IMR-90 (cell line): ENCODE measurements at regions not wholly inside any gene's neighbourhood (a gene's known extent, or its start where the extent isn't known, plus 50 kb on each side); places are given as distances from the start of the nearest gene placed in this dataset.

Source experiments
- ATAC-seq: fragments of 200-7000 bp; cut with Tn5 transposase; 2 replicates; pipeline ENCODE4 v1.9.1; 2020; ENCODE audit warnings: low read depth, mild to moderate bottlenecking, moderate library complexity
- BruUV-seq: library from RNA; stranded (reverse); fragments of 400-500 nt; replicated peaks from 2 replicates; lab custom pipeline; 2021; lab: Mats Ljungman, UMichigan
- CTCF ChIA-PET: fragments of 300-600 bp; formaldehyde crosslinking; extraction: SDS; loops from one replicate; lab custom pipeline; 2021; ENCODE audit warnings: antibody characterized with exemption; lab: Yijun Ruan, JAX
- POLR2A ChIA-PET: fragments of 300-600 bp; sonication (Branson Sonifier 250); formaldehyde crosslinking; loops from one replicate; lab custom pipeline; 2022; ENCODE audit warnings: antibody characterized with exemption; ENCODE audit not compliant: unreplicated experiment; lab: Charles Lee
- DNase-seq: peaks from one replicate; pipeline ENCODE4 v3.0.0; 2013
- H2AFZ ChIP-seq: replicated peaks from 2 replicates; pipeline ENCODE3; 2013; ENCODE audit warnings: low read length, mild to moderate bottlenecking; ENCODE audit not compliant: poor library complexity
- H2AK5ac ChIP-seq: 2 replicates; pipeline ENCODE4 v1.6.1; 2013; ENCODE audit warnings: low read depth, low read length, inconsistent platforms
- H2AK9ac ChIP-seq: replicated peaks from 2 replicates; pipeline ENCODE3; 2013; ENCODE audit warnings: mild to moderate bottlenecking, low read depth, low read length, moderate library complexity; ENCODE audit not compliant: poor library complexity
- H2BK120ac ChIP-seq: 2 replicates; pipeline ENCODE4 v1.6.1; 2013; ENCODE audit warnings: low read depth, low read length, inconsistent platforms
- H2BK15ac ChIP-seq: 3 replicates; pipeline ENCODE4 v1.6.1; 2013; ENCODE audit warnings: low read depth, low read length, inconsistent platforms
- H2BK20ac ChIP-seq: 2 replicates; pipeline ENCODE4 v1.6.1; 2013; ENCODE audit warnings: low read depth, mild to moderate bottlenecking, inconsistent platforms, low read length, moderate library complexity
- H2BK5ac ChIP-seq: 2 replicates; pipeline ENCODE4 v1.6.1; 2013; ENCODE audit warnings: mild to moderate bottlenecking, low read depth, low read length, inconsistent platforms; ENCODE audit not compliant: poor library complexity, severe bottlenecking
- H3K14ac ChIP-seq: replicated peaks from 2 replicates; pipeline ENCODE4 v1.6.1; 2013; ENCODE audit warnings: low read depth, low read length, inconsistent platforms
- H3K18ac ChIP-seq: 2 replicates; pipeline ENCODE4 v1.6.1; 2013; ENCODE audit warnings: low read depth, low read length, control low read depth
- H3K23ac ChIP-seq: 2 replicates; pipeline ENCODE4 v1.6.1; 2013; ENCODE audit warnings: low read depth, low read length, inconsistent platforms
- H3K27ac ChIP-seq: 2 replicates; pipeline ENCODE4 v1.5.1; 2013; ENCODE audit warnings: mild to moderate bottlenecking, control low read depth, low read length; ENCODE audit not compliant: insufficient read depth
- H3K27me3 ChIP-seq: 2 replicates; pipeline ENCODE4 v1.6.1; 2013; ENCODE audit warnings: low read length; ENCODE audit not compliant: control insufficient read depth, insufficient read depth
- H3K36me3 ChIP-seq: 2 replicates; pipeline ENCODE4 v1.6.1; 2013; ENCODE audit warnings: low read length, mixed read lengths; ENCODE audit not compliant: control insufficient read depth, insufficient read depth
- H3K4ac ChIP-seq: 2 replicates; pipeline ENCODE4 v1.6.1; 2013; ENCODE audit warnings: low read depth, low read length, inconsistent platforms
- H3K4me1 ChIP-seq: 2 replicates; pipeline ENCODE4 v1.6.1; 2013; ENCODE audit warnings: low read length, mixed read lengths; ENCODE audit not compliant: control insufficient read depth, insufficient read depth
- H3K4me2 ChIP-seq: 2 replicates; pipeline ENCODE4 v1.6.1; 2013; ENCODE audit warnings: low read depth, mild to moderate bottlenecking, control low read depth, low read length, moderate library complexity
- H3K4me3 ChIP-seq: 2 replicates; pipeline ENCODE4 v1.5.1; 2013; ENCODE audit warnings: low read depth, mild to moderate bottlenecking, control low read depth, low read length, moderate library complexity; ENCODE audit not compliant: insufficient read depth
- H3K56ac ChIP-seq: 2 replicates; pipeline ENCODE4 v1.6.1; 2013; ENCODE audit warnings: low read length, inconsistent platforms; ENCODE audit not compliant: insufficient read depth; ENCODE audit errors: extremely low read depth
- H3K79me1 ChIP-seq, 2 experiments: 2 replicates each; pipeline ENCODE4 v1.6.1; 2013; ENCODE audit warnings: low read length in 2 of 2, inconsistent platforms in 1 of 2, low read depth in 1 of 2
- H3K9ac ChIP-seq: 2 replicates; pipeline ENCODE4 v1.6.1; 2013; ENCODE audit warnings: low read depth, low read length, control low read depth
- H3K9me1 ChIP-seq: 2 replicates; pipeline ENCODE4 v1.6.1; 2013; ENCODE audit warnings: low read length, inconsistent platforms; ENCODE audit not compliant: insufficient read depth
- H3K9me3 ChIP-seq: 2 replicates; pipeline ENCODE4 v1.6.1; 2013; ENCODE audit warnings: low read length; ENCODE audit not compliant: control insufficient read depth, insufficient read depth
- H4K20me1 ChIP-seq: 2 replicates; pipeline ENCODE4 v1.6.1; 2013; ENCODE audit warnings: low read length, inconsistent platforms; ENCODE audit not compliant: insufficient read depth
- H4K5ac ChIP-seq: 2 replicates; pipeline ENCODE4 v1.6.1; 2013; ENCODE audit warnings: mild to moderate bottlenecking, low read depth, low read length, control low read depth
- H4K8ac ChIP-seq, 2 experiments: 2 replicates each; pipeline ENCODE4 v1.6.1; 2013; ENCODE audit warnings: low read depth in 2 of 2, low read length in 2 of 2, control low read depth in 1 of 2, inconsistent platforms in 1 of 2
- H4K91ac ChIP-seq: 2 replicates; pipeline ENCODE4 v1.6.1; 2013; ENCODE audit warnings: low read depth, low read length, inconsistent platforms; ENCODE audit not compliant: insufficient read depth
- BHLHE40 ChIP-seq: fragments of 150-350 bp; IDR thresholded peaks from 2 replicates; pipeline ENCODE4 v1.6.1; 2016; ENCODE audit warnings: mild to moderate bottlenecking, low read depth, low read length
- CEBPB ChIP-seq: IDR thresholded peaks from 2 replicates; pipeline ENCODE4 v1.6.1; 2012; ENCODE audit warnings: low read depth, low read length, improper control_type of control experiment
- CHD1 ChIP-seq: IDR thresholded peaks from 2 replicates; pipeline ENCODE4 v1.6.1; 2012; ENCODE audit warnings: low read depth, low read length, improper control_type of control experiment
- CTCF ChIP-seq: conservative IDR thresholded peaks from 2 replicates; pipeline ENCODE4 v1.5.1; 2012; ENCODE audit warnings: mild to moderate bottlenecking, low read depth, low read length, improper control_type of control experiment
- ELK1 ChIP-seq: fragments of 150-350 bp; IDR thresholded peaks from 2 replicates; pipeline ENCODE4 v1.6.1; 2016; ENCODE audit warnings: low read depth, mild to moderate bottlenecking, low read length, moderate library complexity, borderline replicate concordance
- FOS ChIP-seq: fragments of 150-350 bp; IDR thresholded peaks from 2 replicates; pipeline ENCODE4 v1.6.1; 2016; ENCODE audit warnings: low read depth, low read length
- MAFK ChIP-seq: IDR thresholded peaks from 2 replicates; pipeline ENCODE4 v1.6.1; 2012; ENCODE audit warnings: low read depth, low read length, improper control_type of control experiment
- MAZ ChIP-seq: IDR thresholded peaks from 2 replicates; pipeline ENCODE4 v1.6.1; 2012; ENCODE audit warnings: low read depth, mild to moderate bottlenecking, low read length, improper control_type of control experiment, moderate library complexity, borderline replicate concordance
- MXI1 ChIP-seq: IDR thresholded peaks from 2 replicates; pipeline ENCODE4 v1.6.1; 2012; ENCODE audit warnings: low read depth, mild to moderate bottlenecking, low read length, moderate library complexity, borderline replicate concordance
- NFE2L2 ChIP-seq: fragments of 150-350 bp; IDR thresholded peaks from 2 replicates; pipeline ENCODE4 v1.6.1; 2016; ENCODE audit warnings: low read depth, mild to moderate bottlenecking, low read length
- POLR2A ChIP-seq: IDR thresholded peaks from 2 replicates; pipeline ENCODE4 v1.6.1; 2012; ENCODE audit warnings: mild to moderate bottlenecking, low read depth, low read length
- RAD21 ChIP-seq: IDR thresholded peaks from 2 replicates; pipeline ENCODE4 v1.6.1; 2012; ENCODE audit warnings: low read length, improper control_type of control experiment
- RCOR1 ChIP-seq: IDR thresholded peaks from 2 replicates; pipeline ENCODE4 v1.6.1; 2012; ENCODE audit warnings: mild to moderate bottlenecking, low read length, improper control_type of control experiment; ENCODE audit not compliant: insufficient replicate concordance
- RFX5 ChIP-seq: IDR thresholded peaks from 2 replicates; pipeline ENCODE4 v1.8.0; 2012; ENCODE audit warnings: low read depth, mild to moderate bottlenecking, low read length, moderate library complexity
- SMC3 ChIP-seq: fragments of 150-350 bp; IDR thresholded peaks from 2 replicates; pipeline ENCODE4 v1.6.1; 2016; ENCODE audit warnings: low read depth, mild to moderate bottlenecking, antibody characterized with exemption, low read length, moderate library complexity
- USF2 ChIP-seq: fragments of 150-350 bp; IDR thresholded peaks from 2 replicates; pipeline ENCODE4 v1.6.1; 2017; ENCODE audit warnings: mild to moderate bottlenecking, antibody characterized with exemption, low read length, low read depth
- WGBS, 2 experiments: methylation state at CpG; one replicate each; pipeline versions ENCODE4 v1.1.5 to v1.1.7; 2013; ENCODE audit warnings: missing lambda C conversion rate in 2 of 2; ENCODE audit not compliant: insufficient read length in 1 of 2; ENCODE audit errors: extremely low coverage in 2 of 2; 5-methylcytosine and 5-hydroxymethylcytosine counted together
- dilution Hi-C: fragments of 300-500 bp; cut with HindIII; formaldehyde crosslinking; loops from one replicate; pipeline ENCODE4 v1.14.3; 2018; ENCODE audit warnings: low sequenced_read_pairs; ENCODE audit not compliant: unreplicated experiment
- in situ Hi-C: fragments of 300-500 bp; cut with MboI; formaldehyde crosslinking; loops from 3 replicates; pipeline ENCODE4 v1.14.3; 2019; ENCODE audit warnings: low sequenced_read_pairs, inconsistent platforms, mixed read lengths
- intact Hi-C: fragments of 100-400 bp; cut with micrococcal nuclease; formaldehyde crosslinking; loops from 2 replicates; pipeline ENCODE4 v1.10.0; 2022

GRCh38 chr2:183948861-183949260 lies 649.5 kb upstream of the ZNF804A start:
- in situ Hi-C loops (no loop called here), intact Hi-C loops (no loop called here), dilution Hi-C loops (no loop called here)
- no peaks in the 10 kb centered on the region for H3K36me3 ChIP-seq
- H3K4me3 ChIP-seq, result no peak overlapping the region
- H2BK15ac ChIP-seq, result no peak overlapping the region
- no peak overlapping the region for H3K56ac ChIP-seq
- H3K9me1 ChIP-seq, result no peaks in the 10 kb centered on the region
- H3K27me3 ChIP-seq, result no peaks in the 10 kb centered on the region
- no peak overlapping the region for H2AK9ac ChIP-seq
- no peaks in the 10 kb centered on the region for H4K20me1 ChIP-seq
- no peak overlapping the region for H3K18ac ChIP-seq
- TF ChIP-seq MAFK (no peak), RAD21 (no peak), CEBPB (no peak), BHLHE40 (no peak), ELK1 (no peak), CTCF (no peak), NFE2L2 (no peak), MAZ (no peak), SMC3 (no peak), RFX5 (no peak), POLR2A (no peak), USF2 (no peak), RCOR1 (no peak), MXI1 (no peak), FOS (no peak), CHD1 (no peak)
- H2AFZ ChIP-seq, result no peak overlapping the region
- H2AK5ac ChIP-seq, result no peak overlapping the region
- ATAC-seq (no peak), DNase-seq (no peak)
- no TSS peak for BruUV-seq
- H2BK20ac ChIP-seq, result no peak overlapping the region
- no peak overlapping the region for H2BK5ac ChIP-seq
- no peak overlapping the region for H2BK120ac ChIP-seq
- no peak overlapping the region for H3K4ac ChIP-seq
- WGBS, 2 experiments, result no CpG with 5 or more reads among the region's 1 CpG
- H3K9me3 ChIP-seq, result no peaks in the 10 kb centered on the region
- no peaks in the 10 kb centered on the region for H3K79me1 ChIP-seq
- no peak overlapping the region for H3K14ac ChIP-seq
- no peak overlapping the region for H3K4me2 ChIP-seq
- H3K4me1 ChIP-seq, result no peaks in the 10 kb centered on the region
- no peak overlapping the region for H3K23ac ChIP-seq
- POLR2A ChIA-PET, result no interaction called here
- H4K91ac ChIP-seq, result no peak overlapping the region
- no peak overlapping the region for H4K8ac ChIP-seq
- no peak overlapping the region for H3K9ac ChIP-seq
- CTCF ChIA-PET, result no interaction called here
- no peak overlapping the region for H3K27ac ChIP-seq
- H4K5ac ChIP-seq, result no peak overlapping the region
